ENCODE measurements at regions not wholly inside any gene's neighbourhood (a gene's known extent, or its start where the extent isn't known, plus 50 kb on each side); places are given as distances from the start of the nearest gene placed in this dataset.
"Not testable (repeated sequence)": the region's sequence is repeated elsewhere in the genome, so short reads cannot be mapped to it uniquely, and the experiment has no call there.

- Histone ChIP-seq H3K4me1 (ENCODE audit: control insufficient read depth, insufficient read depth, low read length, poor library complexity, severe bottlenecking) (no peaks in the 10 kb centered on the region), H3K9me3 (ENCODE audit: control insufficient read depth, low read length) (no peaks in the 10 kb centered on the region), H3K4me3 (ENCODE audit: insufficient read depth, low read depth, low read length, poor library complexity, severe bottlenecking) (no peak overlapping the region), H3K27ac (ENCODE audit: insufficient read depth, low read length, poor library complexity, severe bottlenecking) (no peak overlapping the region), H3K36me3 (ENCODE audit: control insufficient read depth, insufficient read depth, low read length) (no peaks in the 10 kb centered on the region), H3K27me3 (replicated peaks; ENCODE audit: control insufficient read depth, insufficient read depth, low read length, poor library complexity, severe bottlenecking) (no peaks in the 10 kb centered on the region)
- DNase-seq, result no peak
Observed at GRCh38 chr9:120323125-120323524, 256.8 kb downstream of the CDK5RAP2 start.

- Histone ChIP-seq H3K4me3 (ENCODE audit: insufficient read depth, low read depth, low read length, poor library complexity, severe bottlenecking) (no peak overlapping the region), H3K36me3 (ENCODE audit: control insufficient read depth, insufficient read depth, low read length) (no peaks in the 10 kb centered on the region), H3K4me1 (ENCODE audit: control insufficient read depth, insufficient read depth, low read length, poor library complexity, severe bottlenecking) (no peaks in the 10 kb centered on the region), H3K9me3 (ENCODE audit: control insufficient read depth, low read length) (no peaks in the 10 kb centered on the region), H3K27ac (ENCODE audit: insufficient read depth, low read length, poor library complexity, severe bottlenecking) (no peak overlapping the region), H3K27me3 (replicated peaks; ENCODE audit: control insufficient read depth, insufficient read depth, low read length, poor library complexity, severe bottlenecking) (no peaks in the 10 kb centered on the region)
- no peak for DNase-seq
Observed at GRCh38 chr9:120319452-120319851, 260.5 kb downstream of the CDK5RAP2 start.

- Histone ChIP-seq H3K27me3 (replicated peaks; ENCODE audit: control insufficient read depth, insufficient read depth, low read length, poor library complexity, severe bottlenecking) (no peaks in the 10 kb centered on the region), H3K4me1 (ENCODE audit: control insufficient read depth, insufficient read depth, low read length, poor library complexity, severe bottlenecking) (no peaks in the 10 kb centered on the region), H3K9me3 (ENCODE audit: control insufficient read depth, low read length) (peaks cover 5% of the 10 kb centered on the region), H3K4me3 (ENCODE audit: insufficient read depth, low read depth, low read length, poor library complexity, severe bottlenecking) (no peak overlapping the region), H3K27ac (ENCODE audit: insufficient read depth, low read length, poor library complexity, severe bottlenecking) (no peak overlapping the region), H3K36me3 (ENCODE audit: control insufficient read depth, insufficient read depth, low read length) (no peaks in the 10 kb centered on the region)
- no peak for DNase-seq
Observed at GRCh38 chr9:120315154-120315553, 264.8 kb downstream of the CDK5RAP2 start.

GRCh38 chr9:120312031-120312430 is 267.9 kb downstream of the CDK5RAP2 start:
- Histone ChIP-seq H3K4me3 (ENCODE audit: insufficient read depth, low read depth, low read length, poor library complexity, severe bottlenecking) (no peak overlapping the region), H3K9me3 (ENCODE audit: control insufficient read depth, low read length) (peaks cover 5% of the 10 kb centered on the region), H3K4me1 (ENCODE audit: control insufficient read depth, insufficient read depth, low read length, poor library complexity, severe bottlenecking) (no peaks in the 10 kb centered on the region), H3K27ac (ENCODE audit: insufficient read depth, low read length, poor library complexity, severe bottlenecking) (no peak overlapping the region), H3K27me3 (replicated peaks; ENCODE audit: control insufficient read depth, insufficient read depth, low read length, poor library complexity, severe bottlenecking) (no peaks in the 10 kb centered on the region), H3K36me3 (ENCODE audit: control insufficient read depth, insufficient read depth, low read length) (no peaks in the 10 kb centered on the region)
- DNase-seq, result no peak

GRCh38 chr9:120310035-120310434 is 269.9 kb downstream of the CDK5RAP2 start:
- Histone ChIP-seq H3K27ac (ENCODE audit: insufficient read depth, low read length, poor library complexity, severe bottlenecking) (no peak overlapping the region), H3K36me3 (ENCODE audit: control insufficient read depth, insufficient read depth, low read length) (no peaks in the 10 kb centered on the region), H3K4me3 (ENCODE audit: insufficient read depth, low read depth, low read length, poor library complexity, severe bottlenecking) (no peak overlapping the region), H3K27me3 (replicated peaks; ENCODE audit: control insufficient read depth, insufficient read depth, low read length, poor library complexity, severe bottlenecking) (no peaks in the 10 kb centered on the region), H3K9me3 (ENCODE audit: control insufficient read depth, low read length) (peaks cover 5% of the 10 kb centered on the region), H3K4me1 (ENCODE audit: control insufficient read depth, insufficient read depth, low read length, poor library complexity, severe bottlenecking) (no peaks in the 10 kb centered on the region)
- DNase-seq, result no peak

- Histone ChIP-seq H3K27ac (ENCODE audit: insufficient read depth, low read length, poor library complexity, severe bottlenecking) (no peak overlapping the region), H3K4me1 (ENCODE audit: control insufficient read depth, insufficient read depth, low read length, poor library complexity, severe bottlenecking) (no peaks in the 10 kb centered on the region), H3K36me3 (ENCODE audit: control insufficient read depth, insufficient read depth, low read length) (no peaks in the 10 kb centered on the region), H3K4me3 (ENCODE audit: insufficient read depth, low read depth, low read length, poor library complexity, severe bottlenecking) (no peak overlapping the region), H3K9me3 (ENCODE audit: control insufficient read depth, low read length) (peaks cover 5% of the 10 kb centered on the region), H3K27me3 (replicated peaks; ENCODE audit: control insufficient read depth, insufficient read depth, low read length, poor library complexity, severe bottlenecking) (no peaks in the 10 kb centered on the region)
- DNase-seq, result no peak
Observed at GRCh38 chr9:120308495-120308894, 271.5 kb downstream of the CDK5RAP2 start.

GRCh38 chr9:120307599-120307998 is 272.4 kb downstream of the CDK5RAP2 start:
- Histone ChIP-seq H3K27me3 (replicated peaks; ENCODE audit: control insufficient read depth, insufficient read depth, low read length, poor library complexity, severe bottlenecking) (no peaks in the 10 kb centered on the region), H3K4me3 (ENCODE audit: insufficient read depth, low read depth, low read length, poor library complexity, severe bottlenecking) (no peak overlapping the region), H3K27ac (ENCODE audit: insufficient read depth, low read length, poor library complexity, severe bottlenecking) (no peak overlapping the region), H3K36me3 (ENCODE audit: control insufficient read depth, insufficient read depth, low read length) (no peaks in the 10 kb centered on the region), H3K9me3 (ENCODE audit: control insufficient read depth, low read length) (peaks cover 5% of the 10 kb centered on the region), H3K4me1 (ENCODE audit: control insufficient read depth, insufficient read depth, low read length, poor library complexity, severe bottlenecking) (no peaks in the 10 kb centered on the region)
- DNase-seq, result no peak

GRCh38 chr9:120306561-120306960 is 273.4 kb downstream of the CDK5RAP2 start:
- H3K9me3 ChIP-seq (ENCODE audit: control insufficient read depth, low read length), result no peaks in the 10 kb centered on the region
- no peak overlapping the region for H3K4me3 ChIP-seq (ENCODE audit: insufficient read depth, low read depth, low read length, poor library complexity, severe bottlenecking)
- no peaks in the 10 kb centered on the region for H3K27me3 ChIP-seq (replicated peaks; ENCODE audit: control insufficient read depth, insufficient read depth, low read length, poor library complexity, severe bottlenecking)
- no peaks in the 10 kb centered on the region for H3K36me3 ChIP-seq (ENCODE audit: control insufficient read depth, insufficient read depth, low read length)
- no peak overlapping the region for H3K27ac ChIP-seq (ENCODE audit: insufficient read depth, low read length, poor library complexity, severe bottlenecking)
- no peak for DNase-seq
- no peaks in the 10 kb centered on the region for H3K4me1 ChIP-seq (ENCODE audit: control insufficient read depth, insufficient read depth, low read length, poor library complexity, severe bottlenecking)

GRCh38 chr9:120306088-120306487 is 273.9 kb downstream of the CDK5RAP2 start:
- DNase-seq, result no peak
- no peak overlapping the region for H3K27ac ChIP-seq (ENCODE audit: insufficient read depth, low read length, poor library complexity, severe bottlenecking)
- H3K27me3 ChIP-seq (replicated peaks; ENCODE audit: control insufficient read depth, insufficient read depth, low read length, poor library complexity, severe bottlenecking), result no peaks in the 10 kb centered on the region
- no peaks in the 10 kb centered on the region for H3K36me3 ChIP-seq (ENCODE audit: control insufficient read depth, insufficient read depth, low read length)
- H3K4me1 ChIP-seq (ENCODE audit: control insufficient read depth, insufficient read depth, low read length, poor library complexity, severe bottlenecking), result no peaks in the 10 kb centered on the region
- H3K9me3 ChIP-seq (ENCODE audit: control insufficient read depth, low read length), result no peaks in the 10 kb centered on the region
- H3K4me3 ChIP-seq (ENCODE audit: insufficient read depth, low read depth, low read length, poor library complexity, severe bottlenecking), result no peak overlapping the region

GRCh38 chr9:120304896-120305295 is 275.1 kb downstream of the CDK5RAP2 start:
- H3K36me3 ChIP-seq (ENCODE audit: control insufficient read depth, insufficient read depth, low read length); H3K4me1 ChIP-seq (ENCODE audit: control insufficient read depth, insufficient read depth, low read length, poor library complexity, severe bottlenecking); H3K4me3 ChIP-seq (ENCODE audit: insufficient read depth, low read depth, low read length, poor library complexity, severe bottlenecking); DNase-seq; H3K9me3 ChIP-seq (ENCODE audit: control insufficient read depth, low read length); H3K27ac ChIP-seq (ENCODE audit: insufficient read depth, low read length, poor library complexity, severe bottlenecking); H3K27me3 ChIP-seq (replicated peaks; ENCODE audit: control insufficient read depth, insufficient read depth, low read length, poor library complexity, severe bottlenecking): not testable (repeated sequence)

GRCh38 chr9:120303519-120303918 is 276.4 kb downstream of the CDK5RAP2 start:
- Histone ChIP-seq H3K4me3 (ENCODE audit: insufficient read depth, low read depth, low read length, poor library complexity, severe bottlenecking) (no peak overlapping the region), H3K4me1 (ENCODE audit: control insufficient read depth, insufficient read depth, low read length, poor library complexity, severe bottlenecking) (no peaks in the 10 kb centered on the region), H3K9me3 (ENCODE audit: control insufficient read depth, low read length) (no peaks in the 10 kb centered on the region), H3K36me3 (ENCODE audit: control insufficient read depth, insufficient read depth, low read length) (no peaks in the 10 kb centered on the region), H3K27ac (ENCODE audit: insufficient read depth, low read length, poor library complexity, severe bottlenecking) (no peak overlapping the region), H3K27me3 (replicated peaks; ENCODE audit: control insufficient read depth, insufficient read depth, low read length, poor library complexity, severe bottlenecking) (no peaks in the 10 kb centered on the region)
- DNase-seq, result no peak

Data from effector memory CD4-positive, alpha-beta T cell (primary cell).